ENCODE measurements at regions not wholly inside any gene's neighbourhood (a gene's known extent, or its start where the extent isn't known, plus 50 kb on each side); places are given as distances from the start of the nearest gene placed in this dataset.

DNA sequence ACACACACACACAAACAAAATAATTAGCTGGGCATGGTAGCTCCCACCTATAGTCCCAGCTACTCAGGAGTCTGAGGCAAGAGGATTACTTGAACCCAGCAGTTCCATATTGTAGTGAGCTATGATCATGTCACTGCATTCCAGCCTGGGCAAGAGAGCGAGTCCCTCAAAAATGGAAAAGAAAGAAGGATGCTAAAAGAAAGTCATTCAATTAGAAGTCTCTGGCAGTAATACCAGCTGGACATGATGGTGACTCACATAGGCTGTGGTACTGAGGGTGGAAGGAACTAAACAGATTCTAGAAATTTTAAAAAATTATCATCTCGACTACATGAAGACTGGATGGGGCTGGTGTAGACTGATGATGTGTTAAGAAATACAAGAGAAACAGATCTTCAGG lies 385.3 kb downstream of the ETV1 start:
- TF ChIP-seq POLR2AphosphoS5 (IDR thresholded peaks at IDR 0.05; ENCODE audit: borderline replicate concordance, low read depth, low read length) = no peak
- TF ChIP-seq EZH2 (IDR thresholded peaks at IDR 0.05) = no peak
